ENCODE measurements at regions not wholly inside any gene's neighbourhood (a gene's known extent, or its start where the extent isn't known, plus 50 kb on each side); places are given as distances from the start of the nearest gene placed in this dataset.

- DNase-seq (ENCODE audit: low spot score) (no peak), FAIRE-seq (no peak), ATAC-seq (no peak)
- Histone ChIP-seq H3K4me3 (replicated peaks in 1 of 3; ENCODE audit: insufficient read depth in 1 of 3, low read depth in 2 of 3, low read length in 3 of 3) (peak overlapping the region; percentile 2 to 56 (median 39); a peak in 4 of 6 replicates), H3K4me1 (ENCODE audit: insufficient read depth, low read length) (peaks cover 44% of the 10 kb centered on the region), H3K9ac (ENCODE audit: insufficient read depth, low read depth, low read length) (0 out of 2 replicates have a peak overlapping the region, but pooled peaks have one; percentile 2), H3K27me3 (ENCODE audit: control insufficient read depth in 1 of 2, insufficient read depth in 2 of 2, low read length in 2 of 2) (no peaks in the 10 kb centered on the region), H3K27ac (ENCODE audit: extremely low read length, insufficient read depth, low read length) (peak overlapping the region; percentile 11), H3K4me2 (ENCODE audit: low read depth, low read length) (peak overlapping the region; percentile 65), H2AFZ (ENCODE audit: low read length) (no peak overlapping the region), H3K9me3 (ENCODE audit: low read length) (no peaks in the 10 kb centered on the region), H3K36me3 (replicated peaks in 1 of 2; ENCODE audit: control insufficient read depth in 1 of 2, insufficient read depth in 2 of 2, low read length in 2 of 2) (no peaks in the 10 kb centered on the region), H4K20me1 (ENCODE audit: insufficient read depth, low read length) (no peaks in the 10 kb centered on the region), H3K79me2 (ENCODE audit: insufficient read depth, low read length) (peaks cover 5% of the 10 kb centered on the region)
- ChIA-PET POLR2A (interaction anchor here (1.0 to 1.8 kb wide), 4 partner anchors 13 to 49 kb away, joined by 3 to 10 read pairs (median 8); no protein-coding TSS in a partner anchor), CTCF (ENCODE audit: low intra/inter-chr PET ratio, low total read pairs) (no interaction called here)
- in situ Hi-C loops (cut with HindIII; ENCODE audit: extremely low pct_ligation_motif_present, low pct_unique_long_range_greater_than_20kb) (no loop called here), intact Hi-C loops (cut with micrococcal nuclease; ENCODE audit: unreplicated experiment) (loop anchor here (5.0 to 10.0 kb wide), 2 partner anchors 34 to 377 kb away; no protein-coding TSS in a partner anchor)
- BruUV-seq (replicated peaks) = no TSS peak
- TF ChIP-seq KMT2A (CRISPR knock-in tag; IDR thresholded peaks at IDR 0.05) (no peak), PHF21A (CRISPR knock-in tag; IDR thresholded peaks at IDR 0.05) (no peak), SMAD1 (CRISPR knock-in tag; IDR thresholded peaks at IDR 0.05; ENCODE audit: borderline replicate concordance, low read depth) (no peak), EED (CRISPR knock-in tag; IDR thresholded peaks at IDR 0.05) (no peak), ZNF33B (CRISPR knock-in tag; IDR thresholded peaks at IDR 0.05) (no peak), ZBTB14 (CRISPR knock-in tag; IDR thresholded peaks at IDR 0.05) (no peak), ZBTB26 (CRISPR knock-in tag; IDR thresholded peaks at IDR 0.05; ENCODE audit: borderline replicate concordance) (no peak), ZNF274 (CRISPR knock-in tag; IDR thresholded peaks at IDR 0.05) (no peak), CEBPZ (IDR thresholded peaks at IDR 0.05; ENCODE audit: low read length) (no peak), ZNF619 (CRISPR knock-in tag; IDR thresholded peaks at IDR 0.05) (no peak), SALL1 (CRISPR knock-in tag; IDR thresholded peaks at IDR 0.05) (no peak), ZNF740 (CRISPR knock-in tag; IDR thresholded peaks at IDR 0.05) (no peak)
Measured at GRCh38 chr6:56741472-56741871, 98.8 kb upstream of the DST start.

Data from HepG2 (cell line).